SK-N-SH treated with all-trans-retinoic acid at 6 μM for 48 hours (cell line): ENCODE measurements at regions not wholly inside any gene's neighbourhood (a gene's known extent, or its start where the extent isn't known, plus 50 kb on each side); places are given as distances from the start of the nearest gene placed in this dataset.

ENCODE experiments used
- ATAC-seq: fragments of 200-7000 bp; cut with Tn5 transposase; 3 replicates; pipeline ENCODE4 v1.9.1; 2020; ENCODE audit warnings: mild to moderate bottlenecking, moderate library complexity
- ARNTL ChIP-seq: fragments of 450-650 bp; formaldehyde crosslinking; IDR thresholded peaks from 2 replicates; pipeline ENCODE4 v1.5.0; 2020; ENCODE audit warnings: low read depth, mild to moderate bottlenecking, moderate library complexity, borderline replicate concordance
- CREB5 ChIP-seq: fragments of 250-450 bp; sonication (Bioruptor Pico); IDR thresholded peaks from 2 replicates; pipeline ENCODE4 v1.5.1; 2020; ENCODE audit warnings: low read depth, mild to moderate bottlenecking, moderate library complexity
- CSDC2 ChIP-seq: fragments of 250-450 bp; sonication (Bioruptor Pico); IDR thresholded peaks from 2 replicates; pipeline ENCODE4 v1.5.0; 2020; ENCODE audit warnings: mild to moderate bottlenecking, moderate library complexity
- GLIS3 ChIP-seq: fragments of 250-450 bp; sonication (Bioruptor Pico); IDR thresholded peaks from 2 replicates; pipeline ENCODE4 v1.5.0; 2020; ENCODE audit warnings: mild to moderate bottlenecking, moderate library complexity
- ISL1 ChIP-seq: fragments of 250-450 bp; sonication (Bioruptor Pico); IDR thresholded peaks from 2 replicates; pipeline ENCODE4 v2.1.2; 2022; ENCODE audit warnings: mild to moderate bottlenecking, moderate library complexity
- OSR1 ChIP-seq: fragments of 250-450 bp; sonication (Bioruptor Pico); IDR thresholded peaks from 2 replicates; pipeline ENCODE4 v1.8.0; 2022; ENCODE audit warnings: moderate library complexity, mild to moderate bottlenecking, inconsistent platforms
- PATZ1 ChIP-seq: fragments of 250-450 bp; sonication (Bioruptor Pico); IDR thresholded peaks from 2 replicates; pipeline ENCODE4 v1.8.0; 2020; ENCODE audit warnings: mild to moderate bottlenecking, moderate library complexity, borderline replicate concordance
- PPARA ChIP-seq: fragments of 250-450 bp; sonication (Bioruptor Pico); IDR thresholded peaks from 2 replicates; pipeline ENCODE4 v1.5.0; 2020; ENCODE audit warnings: mild to moderate bottlenecking, borderline replicate concordance
- RARB ChIP-seq: fragments of 250-450 bp; sonication (Bioruptor Pico); IDR thresholded peaks from 2 replicates; pipeline ENCODE4 v1.8.0; 2021; ENCODE audit warnings: mild to moderate bottlenecking, moderate library complexity
- SNAI2 ChIP-seq: fragments of 250-450 bp; sonication (Bioruptor Pico); IDR thresholded peaks from 2 replicates; pipeline ENCODE4 v1.5.0; 2020; ENCODE audit warnings: mild to moderate bottlenecking, moderate library complexity
- TCF4 ChIP-seq: fragments of 250-450 bp; sonication (Bioruptor Pico); IDR thresholded peaks from 2 replicates; pipeline ENCODE4 v1.8.0; 2021; ENCODE audit warnings: mild to moderate bottlenecking, moderate library complexity, borderline replicate concordance
- ZC3H10 ChIP-seq: fragments of 250-450 bp; sonication (Bioruptor Pico); IDR thresholded peaks from 2 replicates; pipeline ENCODE4 v1.5.1; 2021; ENCODE audit warnings: mild to moderate bottlenecking, moderate library complexity
- ZFP30 ChIP-seq: fragments of 450-650 bp; formaldehyde crosslinking; IDR thresholded peaks from 2 replicates; pipeline ENCODE4 v1.5.0; 2022; ENCODE audit warnings: mild to moderate bottlenecking, moderate library complexity
- ZNF70 ChIP-seq: fragments of 450-650 bp; formaldehyde crosslinking; IDR thresholded peaks from 2 replicates; pipeline ENCODE4 v1.5.0; 2020; ENCODE audit warnings: mild to moderate bottlenecking, moderate library complexity
- ZNF8 ChIP-seq: fragments of 450-650 bp; formaldehyde crosslinking; IDR thresholded peaks from 2 replicates; pipeline ENCODE4 v1.5.0; 2020; ENCODE audit warnings: mild to moderate bottlenecking, moderate library complexity
- TF ChIP-seq, protein P1 (sequence below): fragments of 250-450 bp; sonication (Bioruptor Pico); IDR thresholded peaks from 2 replicates; pipeline ENCODE4 v1.5.1; 2021; ENCODE audit warnings: mild to moderate bottlenecking, moderate library complexity

DNA sequence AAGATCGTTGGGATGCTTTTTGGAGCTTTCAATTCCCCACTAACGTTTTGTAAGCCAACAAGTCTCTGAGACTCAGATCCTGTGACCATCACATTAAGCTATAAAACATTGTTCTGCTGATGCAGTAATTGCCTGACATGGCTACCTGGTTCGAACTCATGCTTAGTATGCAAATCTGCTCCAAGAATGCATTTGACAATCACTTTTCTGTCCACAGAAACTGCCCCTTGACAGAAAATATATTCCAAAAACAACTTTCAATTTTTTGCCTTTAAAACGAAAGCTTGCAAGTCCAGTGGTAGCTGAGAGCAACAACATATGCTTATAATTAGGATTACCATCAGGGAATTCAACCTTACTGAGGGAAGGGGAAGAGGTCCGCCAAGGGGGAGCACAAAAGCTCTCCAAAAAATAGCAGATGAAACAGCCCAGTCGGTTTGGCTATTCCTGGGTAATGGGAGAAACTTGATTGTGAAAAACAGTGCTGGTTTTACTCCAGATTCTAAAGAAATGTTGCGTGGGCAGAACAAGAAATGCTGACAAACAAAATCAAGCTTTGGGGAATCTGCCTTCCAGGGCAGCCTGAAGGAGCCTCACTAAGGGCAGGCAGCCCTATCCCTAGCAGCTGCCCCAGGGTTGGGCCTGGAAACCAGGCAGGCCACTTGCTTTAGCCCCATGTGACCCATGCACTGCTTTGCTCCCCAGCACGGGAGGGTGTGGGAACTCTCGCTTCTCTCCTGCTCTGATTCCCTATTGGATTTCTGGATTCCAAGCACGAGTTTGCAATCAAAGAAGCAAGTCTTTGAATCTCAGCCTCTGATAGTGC, 160.7 kb upstream of the LDB2 start (continued):
- TF ChIP-seq PATZ1 (CRISPR knock-in tag) = no peak
- TF ChIP-seq CREB5 = no peak
- TF ChIP-seq CSDC2 (CRISPR knock-in tag) = no peak
- no peak for TF ChIP-seq ZNF70 (CRISPR knock-in tag)
- TF ChIP-seq, protein P1, sequence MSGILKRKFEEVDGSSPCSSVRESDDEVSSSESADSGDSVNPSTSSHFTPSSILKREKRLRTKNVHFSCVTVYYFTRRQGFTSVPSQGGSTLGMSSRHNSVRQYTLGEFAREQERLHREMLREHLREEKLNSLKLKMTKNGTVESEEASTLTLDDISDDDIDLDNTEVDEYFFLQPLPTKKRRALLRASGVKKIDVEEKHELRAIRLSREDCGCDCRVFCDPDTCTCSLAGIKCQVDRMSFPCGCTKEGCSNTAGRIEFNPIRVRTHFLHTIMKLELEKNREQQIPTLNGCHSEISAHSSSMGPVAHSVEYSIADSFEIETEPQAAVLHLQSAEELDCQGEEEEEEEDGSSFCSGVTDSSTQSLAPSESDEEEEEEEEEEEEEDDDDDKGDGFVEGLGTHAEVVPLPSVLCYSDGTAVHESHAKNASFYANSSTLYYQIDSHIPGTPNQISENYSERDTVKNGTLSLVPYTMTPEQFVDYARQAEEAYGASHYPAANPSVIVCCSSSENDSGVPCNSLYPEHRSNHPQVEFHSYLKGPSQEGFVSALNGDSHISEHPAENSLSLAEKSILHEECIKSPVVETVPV (CRISPR knock-in tag) = no peak
- no peak for TF ChIP-seq OSR1 (CRISPR knock-in tag)
- TF ChIP-seq RARB = no peak
- TF ChIP-seq, all 23 proteins: peak for 0

DNA sequence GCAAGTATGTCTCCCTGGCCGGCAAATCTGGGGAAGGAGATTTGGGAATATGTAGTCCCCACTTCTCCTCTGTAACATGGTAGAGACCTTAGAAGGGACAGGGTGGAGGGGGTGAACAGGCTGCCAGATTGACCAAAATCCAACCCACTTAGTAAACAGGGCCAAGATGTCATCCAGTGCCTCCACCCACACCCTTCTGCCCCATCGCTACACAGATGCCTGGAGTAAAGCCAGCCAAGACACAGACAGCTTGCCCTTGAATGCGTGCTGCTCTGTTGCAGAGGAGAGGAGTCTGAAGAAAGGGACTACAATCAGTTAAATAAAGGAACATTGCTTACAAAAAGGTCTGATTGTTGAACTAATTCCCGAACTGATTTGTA, 160.1 kb upstream of the LDB2 start:
- ATAC-seq = peak; percentile 85
- TF ChIP-seq, protein P1 (CRISPR knock-in tag) = no peak
- TF ChIP-seq RARB (no peak), SNAI2 (CRISPR knock-in tag) (no peak), CREB5 (no peak)

DNA sequence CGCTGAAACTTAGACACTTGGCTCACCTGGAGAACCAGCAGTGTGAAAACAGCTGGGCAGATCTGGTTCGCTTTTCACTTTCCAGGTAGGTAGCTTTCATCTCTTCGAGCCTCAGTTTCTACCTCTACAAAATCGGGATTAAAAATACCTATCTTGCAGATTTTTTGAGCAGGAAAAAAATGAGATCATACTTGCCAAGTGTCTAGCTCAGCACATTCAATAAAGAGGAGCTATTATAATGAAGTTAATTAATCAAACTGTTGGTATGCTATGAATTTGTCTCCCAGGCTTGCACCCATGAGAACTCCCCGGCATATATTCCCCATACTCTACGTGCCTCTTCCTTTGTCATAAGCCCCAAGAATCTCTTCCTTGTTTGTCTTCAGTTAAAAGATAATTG, 158.6 kb upstream of the LDB2 start:
- ATAC-seq = no peak
- no peak for TF ChIP-seq ZNF8 (CRISPR knock-in tag)
- no peak for TF ChIP-seq CSDC2 (CRISPR knock-in tag)
- TF ChIP-seq ZNF70 (CRISPR knock-in tag) = no peak
- TF ChIP-seq ZC3H10 (CRISPR knock-in tag) = no peak
- TF ChIP-seq TCF4 (CRISPR knock-in tag) = no peak
- TF ChIP-seq ISL1 = no peak
- TF ChIP-seq ARNTL (CRISPR knock-in tag) = no peak
- no peak for TF ChIP-seq PPARA (CRISPR knock-in tag)

GRCh38 chr4:17055788-17056187, 157.3 kb upstream of the LDB2 start:
- TF ChIP-seq ZNF8 (CRISPR knock-in tag) (no peak), CREB5 (no peak), ZNF70 (CRISPR knock-in tag) (no peak), GLIS3 (no peak), RARB (no peak), ZFP30 (CRISPR knock-in tag) (no peak)
- TF ChIP-seq, protein P1 (CRISPR knock-in tag) = no peak
- peak; percentile 37 for ATAC-seq
